HFFc6 (cell line): ENCODE measurements at regions not wholly inside any gene's neighbourhood (a gene's known extent, or its start where the extent isn't known, plus 50 kb on each side); places are given as distances from the start of the nearest gene placed in this dataset.
"Not testable (repeated sequence)": the region's sequence is repeated elsewhere in the genome, so short reads cannot be mapped to it uniquely, and the experiment has no call there.

Experiments
- DNase-seq: peaks from one replicate; pipeline ENCODE4 v3.0.0-alpha.2; 2018
- H3K27ac Mint-ChIP-seq: 2 replicates; pipeline ENCODE4 v1.8.0; 2020; ENCODE audit warnings: mild to moderate bottlenecking, mixed read lengths
- H3K27me3 Mint-ChIP-seq: 2 replicates; pipeline ENCODE4 v1.8.0; 2021; ENCODE audit warnings: mild to moderate bottlenecking, moderate library complexity, mixed read lengths; ENCODE audit not compliant: insufficient read depth
- H3K36me3 Mint-ChIP-seq: 2 replicates; pipeline ENCODE4 v1.8.0; 2021; ENCODE audit warnings: low read depth, mixed read lengths
- H3K4me1 Mint-ChIP-seq: 2 replicates; pipeline ENCODE4 v1.8.0; 2020; ENCODE audit warnings: low read depth, mixed read lengths
- H3K4me3 Mint-ChIP-seq: 2 replicates; pipeline ENCODE4 v1.8.0; 2020; ENCODE audit warnings: mild to moderate bottlenecking, moderate library complexity, mixed read lengths
- H3K9me3 Mint-ChIP-seq: 2 replicates; pipeline ENCODE4 v1.8.0; 2020; ENCODE audit warnings: mild to moderate bottlenecking, mixed read lengths
- TF ChIP-seq, protein P1 (sequence below): fragments of 200-600 bp; sonication (generic); IDR thresholded peaks from 2 replicates; pipeline ENCODE4 v1.5.0; 2021; ENCODE audit warnings: antibody characterized with exemption, mild to moderate bottlenecking

DNA sequence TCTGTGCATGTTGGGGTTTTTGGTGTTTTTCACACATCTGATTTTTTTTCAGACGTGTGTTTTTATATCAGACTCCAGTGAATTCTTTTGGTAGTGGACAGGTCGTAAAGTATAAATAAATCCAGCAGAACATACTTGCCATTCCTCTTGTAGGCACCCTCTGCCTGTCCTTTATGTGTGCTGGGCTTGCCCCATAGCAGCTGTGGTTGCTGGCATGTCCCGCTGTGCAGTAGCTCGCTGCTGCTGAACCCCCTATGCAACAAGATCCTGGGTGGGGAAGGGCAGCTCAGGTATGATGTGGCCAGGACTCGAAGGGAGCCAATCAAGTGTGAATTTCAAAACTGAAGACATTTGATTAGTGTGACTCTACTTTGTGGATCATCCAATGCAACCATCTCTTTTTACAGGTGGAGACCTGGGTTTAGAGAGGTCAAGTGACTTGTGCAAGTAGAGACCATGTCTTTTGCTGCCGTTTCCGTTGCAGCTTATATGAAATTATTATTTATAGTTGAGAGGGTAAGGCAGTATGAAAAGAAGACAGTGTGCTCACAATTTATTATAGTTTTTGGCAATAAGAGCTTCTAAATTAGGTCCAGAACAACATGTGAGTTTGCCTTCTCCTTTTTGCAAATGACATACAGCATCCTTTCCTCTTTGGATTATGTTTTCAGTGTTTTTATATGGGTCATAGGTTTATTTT lies 350.8 kb upstream of the C2CD4B start:
- Mint-ChIP-seq H3K36me3 (peaks cover 8% of the 10 kb centered on the region), H3K27me3 (peaks cover 1% of the 10 kb centered on the region; the same call in 1 of the 2 replicates), H3K4me3 (no peak overlapping the region), H3K9me3 (no peaks in the 10 kb centered on the region), H3K4me1 (peaks cover 15% of the 10 kb centered on the region), H3K27ac (no peak overlapping the region)
- TF ChIP-seq, protein P1, sequence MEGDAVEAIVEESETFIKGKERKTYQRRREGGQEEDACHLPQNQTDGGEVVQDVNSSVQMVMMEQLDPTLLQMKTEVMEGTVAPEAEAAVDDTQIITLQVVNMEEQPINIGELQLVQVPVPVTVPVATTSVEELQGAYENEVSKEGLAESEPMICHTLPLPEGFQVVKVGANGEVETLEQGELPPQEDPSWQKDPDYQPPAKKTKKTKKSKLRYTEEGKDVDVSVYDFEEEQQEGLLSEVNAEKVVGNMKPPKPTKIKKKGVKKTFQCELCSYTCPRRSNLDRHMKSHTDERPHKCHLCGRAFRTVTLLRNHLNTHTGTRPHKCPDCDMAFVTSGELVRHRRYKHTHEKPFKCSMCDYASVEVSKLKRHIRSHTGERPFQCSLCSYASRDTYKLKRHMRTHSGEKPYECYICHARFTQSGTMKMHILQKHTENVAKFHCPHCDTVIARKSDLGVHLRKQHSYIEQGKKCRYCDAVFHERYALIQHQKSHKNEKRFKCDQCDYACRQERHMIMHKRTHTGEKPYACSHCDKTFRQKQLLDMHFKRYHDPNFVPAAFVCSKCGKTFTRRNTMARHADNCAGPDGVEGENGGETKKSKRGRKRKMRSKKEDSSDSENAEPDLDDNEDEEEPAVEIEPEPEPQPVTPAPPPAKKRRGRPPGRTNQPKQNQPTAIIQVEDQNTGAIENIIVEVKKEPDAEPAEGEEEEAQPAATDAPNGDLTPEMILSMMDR: no peak
- DNase-seq: no peak

DNA sequence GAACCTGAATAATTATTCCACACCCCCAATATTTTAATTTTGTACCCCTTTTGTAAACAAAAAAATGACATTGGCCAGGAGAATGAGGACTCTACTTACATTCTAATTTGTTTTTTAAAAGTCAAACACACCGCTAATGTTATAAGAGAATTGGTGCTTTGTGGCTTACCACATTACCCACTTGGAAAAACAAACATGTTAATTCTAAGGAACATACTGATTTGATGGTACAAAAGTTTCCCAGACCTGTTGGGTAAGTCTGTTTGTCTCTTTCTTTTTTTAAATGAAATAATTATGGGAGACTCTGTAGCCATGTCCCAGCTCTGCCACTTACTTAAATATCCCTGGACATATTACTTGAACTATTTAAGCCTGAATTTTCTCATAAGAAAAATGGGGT lies 352.5 kb upstream of the C2CD4B start:
- peaks cover 1% of the 10 kb centered on the region; the same call in 1 of the 2 replicates for H3K27me3 Mint-ChIP-seq
- H3K27ac Mint-ChIP-seq: no peak overlapping the region
- H3K9me3 Mint-ChIP-seq: no peaks in the 10 kb centered on the region
- H3K36me3 Mint-ChIP-seq: peaks cover 8% of the 10 kb centered on the region
- TF ChIP-seq, protein P1: no peak
- peaks cover 22% of the 10 kb centered on the region for H3K4me1 Mint-ChIP-seq
- H3K4me3 Mint-ChIP-seq: no peak overlapping the region
- no peak for DNase-seq

DNA sequence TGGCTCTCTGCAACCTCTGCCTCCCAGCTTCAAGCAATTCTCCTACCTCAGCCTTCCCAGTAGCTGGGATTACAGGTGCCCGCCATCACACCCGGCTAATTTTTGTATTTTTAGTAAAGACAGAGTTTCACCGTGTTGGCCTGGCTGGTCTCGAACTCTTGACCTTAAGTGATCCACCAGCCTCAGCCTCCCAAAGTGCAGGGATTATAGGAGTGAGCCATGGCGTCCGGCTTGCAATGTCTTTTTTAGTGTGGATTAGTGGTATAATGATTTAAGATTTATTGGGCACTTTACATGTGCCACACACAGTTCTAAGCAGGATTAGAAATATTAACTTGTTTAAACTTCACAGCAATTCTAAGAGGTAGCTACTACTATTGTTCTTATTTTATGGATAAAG lies 353.6 kb upstream of the C2CD4B start:
- H3K27me3 Mint-ChIP-seq: not testable (repeated sequence)
- H3K4me1 Mint-ChIP-seq: peaks cover 33% of the 10 kb centered on the region

DNA sequence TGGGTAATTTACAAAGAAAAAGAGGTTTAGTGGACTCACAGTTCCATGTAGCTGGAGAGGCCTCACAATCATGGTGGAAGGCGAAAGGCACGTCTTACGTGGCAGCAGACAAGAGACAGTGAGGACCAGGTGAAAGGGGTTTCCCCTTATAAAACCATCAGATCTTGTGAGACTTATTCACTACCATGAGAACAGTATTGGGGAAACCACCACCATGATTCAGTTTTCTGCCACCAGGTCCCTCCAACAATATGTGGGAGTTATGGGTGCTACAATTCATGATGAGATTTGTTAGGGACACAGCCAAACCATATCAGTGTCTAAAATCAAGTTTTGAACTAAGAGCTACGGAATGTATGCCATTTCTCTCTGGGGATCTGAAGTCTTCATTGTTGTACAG lies 354.8 kb upstream of the C2CD4B start:
- Mint-ChIP-seq H3K27me3 (peaks cover 1% of the 10 kb centered on the region; the same call in 1 of the 2 replicates), H3K36me3 (0 out of 2 replicates have a peak, but pooled peaks cover under 1% of the 10 kb centered on the region), H3K4me1 (peaks cover 45% of the 10 kb centered on the region), H3K4me3 (no peak overlapping the region), H3K9me3 (no peaks in the 10 kb centered on the region), H3K27ac (no peak overlapping the region)
- TF ChIP-seq, protein P1: no peak
- no peak for DNase-seq

More for the DNA sequence above, 353.6 kb upstream of the C2CD4B start:
- DNase-seq, H3K36me3 Mint-ChIP-seq, H3K4me3 Mint-ChIP-seq, H3K9me3 Mint-ChIP-seq, H3K27ac Mint-ChIP-seq: not testable (repeated sequence)

DNA sequence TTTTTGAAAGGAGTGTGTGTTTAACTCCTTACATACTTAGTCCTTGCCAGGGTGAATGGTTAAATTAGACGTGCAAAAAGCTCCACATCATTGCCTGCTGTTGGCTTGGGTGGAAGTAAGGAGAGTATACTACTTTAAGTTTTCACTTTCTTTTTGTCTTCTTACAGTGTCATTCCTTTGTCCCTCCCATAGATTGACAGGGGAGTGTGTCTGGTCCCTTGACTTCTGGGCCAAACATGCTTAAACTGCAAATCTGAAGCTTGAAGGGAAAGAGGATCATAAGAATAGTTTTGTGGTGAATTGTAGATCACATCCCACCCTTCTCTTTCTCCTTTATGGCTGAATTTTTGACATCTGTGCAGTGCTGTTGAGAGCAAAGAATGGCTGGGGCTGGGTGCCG lies 355.8 kb upstream of the C2CD4B start:
- Mint-ChIP-seq H3K9me3 (no peaks in the 10 kb centered on the region), H3K27ac (no peak overlapping the region), H3K4me1 (peaks cover 44% of the 10 kb centered on the region), H3K36me3 (0 out of 2 replicates have a peak, but pooled peaks cover 5% of the 10 kb centered on the region), H3K27me3 (peaks cover 1% of the 10 kb centered on the region; the same call in 1 of the 2 replicates), H3K4me3 (no peak overlapping the region)
- TF ChIP-seq, protein P1: no peak
- no peak for DNase-seq

DNA sequence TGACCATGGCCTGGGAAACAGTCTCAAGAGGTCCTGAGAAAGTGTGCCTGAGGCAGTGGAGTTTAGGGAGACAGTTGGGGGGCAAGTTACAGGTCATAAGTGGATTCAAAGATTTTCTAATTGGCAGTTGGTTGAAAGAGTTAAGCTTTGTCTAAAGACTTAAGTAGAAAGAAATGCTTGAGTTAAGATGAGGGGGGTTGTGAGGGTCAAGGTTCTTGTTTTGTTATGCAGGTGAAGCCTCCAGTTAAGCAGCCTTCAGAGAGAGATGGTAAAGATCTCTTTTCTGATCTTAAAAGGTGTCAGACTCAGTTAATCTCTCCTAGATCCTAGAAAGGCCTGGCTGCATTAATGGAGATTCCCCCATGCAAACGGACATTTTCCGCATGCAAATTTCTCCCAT lies 356.3 kb upstream of the C2CD4B start:
- no peaks in the 10 kb centered on the region for H3K9me3 Mint-ChIP-seq
- TF ChIP-seq, protein P1: no peak
- DNase-seq: no peak
- H3K4me3 Mint-ChIP-seq: no peak overlapping the region
- peaks cover 5% of the 10 kb centered on the region; the same call in 1 of the 2 replicates for H3K36me3 Mint-ChIP-seq
- peaks cover 1% of the 10 kb centered on the region; the same call in 1 of the 2 replicates for H3K27me3 Mint-ChIP-seq
- H3K4me1 Mint-ChIP-seq: peaks cover 42% of the 10 kb centered on the region
- H3K27ac Mint-ChIP-seq: no peak overlapping the region
